CD4-positive, alpha-beta T cell treated with Interleukin-15 for 4 hours (primary cell): ENCODE measurements at regions not wholly inside any gene's neighbourhood (a gene's known extent, or its start where the extent isn't known, plus 50 kb on each side); places are given as distances from the start of the nearest gene placed in this dataset.

Experiments
- DNase-seq: peaks from one replicate; pipeline ENCODE4 v3.0.0-alpha.2; 2020; ENCODE audit warnings: low spot score

DNA sequence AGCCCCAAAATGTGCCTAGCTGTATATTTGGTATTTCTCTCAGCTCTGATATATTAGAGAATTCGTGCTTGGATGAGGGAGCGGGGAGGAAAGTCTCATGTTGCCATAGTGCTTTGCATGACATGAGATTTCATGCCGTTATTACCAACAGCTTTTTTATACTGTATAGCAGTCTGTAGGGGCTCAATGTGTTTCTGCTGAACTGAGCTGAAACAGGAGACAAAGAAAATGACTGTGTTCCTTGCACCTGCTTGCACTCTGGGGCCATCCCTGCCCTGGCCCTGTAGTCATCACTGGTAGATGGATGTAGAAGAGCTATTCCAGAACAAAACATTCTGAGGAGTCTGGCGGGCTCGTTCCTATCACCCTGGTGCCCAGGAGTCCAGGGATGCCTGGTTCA is 128.0 kb upstream of the SASH1 start:
- no peak for DNase-seq

GRCh38 chr6:148217051-148217450 is 125.6 kb upstream of the SASH1 start:
- DNase-seq = no peak

GRCh38 chr6:148217921-148218320 is 124.7 kb upstream of the SASH1 start:
- DNase-seq = no peak

DNA sequence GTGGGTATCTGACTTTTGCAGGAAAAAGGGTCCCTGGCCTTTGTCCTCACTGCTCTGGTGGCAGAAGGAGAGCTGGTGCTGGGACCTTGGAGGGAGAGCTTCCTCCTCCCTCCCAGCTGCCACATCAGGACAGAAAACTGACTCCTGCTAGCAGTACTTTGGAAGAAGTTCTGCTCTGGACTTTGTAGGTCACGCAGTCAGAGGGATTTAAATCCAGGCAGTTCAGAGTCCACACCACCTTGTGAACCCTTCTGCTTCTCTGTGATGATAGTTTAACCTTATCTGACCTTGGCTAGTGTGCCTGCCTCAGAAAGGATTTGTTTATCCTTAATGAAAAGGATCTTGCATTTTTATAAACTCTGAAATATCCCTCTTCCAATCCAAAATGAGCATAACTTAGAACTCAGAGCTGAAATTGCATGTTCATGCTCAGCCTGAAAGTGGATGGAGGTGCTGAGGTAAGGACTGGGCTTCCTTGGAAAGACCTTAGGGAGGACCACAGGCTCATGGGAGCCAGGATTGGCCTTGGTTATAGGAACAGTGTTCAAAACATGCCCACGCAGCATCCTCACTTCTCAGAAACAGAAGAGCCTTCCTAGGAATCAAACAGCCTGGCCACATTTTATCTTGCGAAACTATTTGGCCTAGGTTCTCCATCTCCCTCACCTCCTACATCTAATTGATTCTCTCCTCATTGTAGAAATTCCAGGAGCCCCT is 123.9 kb upstream of the SASH1 start:
- no peak for DNase-seq

GRCh38 chr6:148221196-148221979 is 121.2 kb upstream of the SASH1 start:
- DNase-seq = no peak

GRCh38 chr6:148222376-148222775 is 120.3 kb upstream of the SASH1 start:
- DNase-seq = no peak

DNA sequence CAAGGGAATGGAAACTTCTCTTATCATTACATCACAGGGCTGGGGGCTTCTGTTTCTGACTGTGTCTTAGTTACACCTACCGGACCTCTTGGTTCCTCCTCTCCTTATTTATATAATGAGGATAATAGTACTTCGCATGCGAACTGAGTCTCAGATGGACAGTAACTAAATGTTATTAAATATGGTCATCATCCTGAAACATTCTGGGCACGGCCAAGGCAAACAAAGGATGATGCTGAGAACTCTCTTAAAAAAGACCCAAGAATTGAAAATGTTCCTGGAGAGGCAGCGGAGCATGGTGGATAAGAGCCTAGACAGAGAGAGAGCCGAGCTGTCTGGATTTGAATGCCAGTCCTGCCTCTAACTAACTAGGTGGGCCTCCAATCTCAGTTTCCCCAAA is 119.8 kb upstream of the SASH1 start:
- no peak for DNase-seq

DNA sequence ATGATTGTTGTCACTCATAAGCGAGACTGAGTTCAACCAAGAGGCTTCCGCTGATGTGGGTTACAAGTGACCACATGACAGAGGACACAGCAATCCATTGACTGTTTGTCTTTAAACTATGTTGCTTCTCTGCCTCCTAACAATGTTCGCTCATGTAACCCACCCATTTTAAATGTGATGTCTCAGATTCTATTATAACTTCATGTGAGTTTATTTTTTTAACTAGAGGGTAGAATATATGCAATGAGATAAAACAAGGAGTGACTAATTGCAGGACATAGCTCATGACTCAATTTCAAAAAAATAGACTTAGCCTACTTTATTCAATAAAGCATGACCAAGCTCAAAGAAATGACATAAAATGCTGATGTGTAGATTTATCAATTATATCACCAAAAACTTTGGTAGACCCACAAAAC is 119.2 kb upstream of the SASH1 start:
- DNase-seq = no peak

DNA sequence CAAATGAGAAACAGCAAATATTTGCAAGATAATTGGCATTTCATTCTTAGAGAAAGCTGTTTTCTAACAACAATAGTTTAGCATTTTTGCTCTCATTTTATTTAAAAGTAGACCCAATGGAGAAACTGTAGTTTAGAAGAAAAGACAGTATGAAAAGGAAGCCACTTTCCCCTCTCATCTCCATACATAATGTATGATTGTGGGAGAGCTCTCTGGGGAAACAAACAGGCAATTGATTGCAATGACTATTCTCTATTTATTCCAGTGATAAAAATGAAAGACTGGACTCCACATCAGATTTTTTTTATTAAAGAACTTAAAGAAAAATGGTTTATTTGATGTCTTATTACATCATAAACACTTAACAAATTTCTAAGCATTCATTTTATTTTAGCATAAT is 116.8 kb upstream of the SASH1 start:
- DNase-seq = no peak

DNA sequence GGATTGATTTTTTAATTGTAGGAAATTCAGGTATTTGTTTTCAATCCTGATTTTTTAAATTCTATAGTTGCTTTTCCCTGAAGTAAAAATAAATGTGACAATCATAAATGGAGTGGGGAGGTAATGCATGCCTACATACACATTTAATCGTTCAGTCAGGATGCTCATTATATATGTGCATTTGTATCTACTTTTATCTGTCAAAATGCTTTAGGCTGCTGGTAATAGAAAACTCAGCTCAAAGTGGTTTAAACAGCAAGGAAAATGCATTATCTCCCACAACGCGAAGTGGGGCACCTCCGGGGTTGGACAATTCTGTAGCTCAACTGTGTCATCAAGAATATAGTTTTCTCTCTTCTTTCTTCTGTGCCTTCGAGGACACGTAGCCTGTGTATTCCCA is 116.4 kb upstream of the SASH1 start:
- no peak for DNase-seq

DNA sequence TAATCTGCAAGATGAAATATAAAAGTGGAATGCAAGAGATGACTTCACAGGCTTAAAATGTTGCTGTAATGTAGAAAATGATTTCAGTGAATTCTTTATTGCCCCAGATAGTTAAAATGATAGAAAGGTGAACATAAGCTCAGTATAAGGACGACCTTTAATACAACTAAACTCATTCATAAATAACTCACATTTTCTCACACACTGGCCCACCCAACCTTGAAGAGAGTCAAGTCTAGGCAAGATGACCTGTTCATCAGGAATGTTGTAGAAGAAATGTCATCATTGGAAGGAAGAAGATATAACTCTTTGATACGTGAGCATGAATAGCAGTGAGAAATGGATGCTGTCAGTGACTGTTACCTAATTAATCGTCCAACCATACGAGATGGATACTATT is 111.1 kb upstream of the SASH1 start:
- no peak for DNase-seq

- DNase-seq = no peak
These were observed 107.2 kb upstream of the SASH1 start for GRCh38 chr6:148235446-148235845.

DNA sequence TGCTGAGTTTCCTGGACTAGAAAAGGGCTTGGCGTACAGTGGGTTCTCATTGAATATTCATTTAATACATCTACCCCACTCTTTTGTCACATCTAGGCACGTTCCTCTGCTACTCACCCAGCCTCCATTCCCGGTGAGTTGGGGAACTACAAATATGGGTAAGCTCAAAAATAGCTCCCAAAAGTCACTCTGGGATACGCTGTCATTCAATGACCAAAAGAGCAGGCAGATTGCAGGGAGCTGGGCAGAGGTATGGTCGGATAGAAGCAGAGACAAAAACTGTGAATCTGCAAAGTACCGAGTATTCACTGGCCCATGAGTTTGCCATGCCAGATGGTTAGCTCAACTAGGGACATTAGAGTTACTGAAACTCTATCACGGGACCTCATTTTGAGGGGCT is 103.9 kb upstream of the SASH1 start:
- no peak for DNase-seq

- no peak for DNase-seq
These were observed 103.4 kb upstream of the SASH1 start for GRCh38 chr6:148239215-148239614.

DNA sequence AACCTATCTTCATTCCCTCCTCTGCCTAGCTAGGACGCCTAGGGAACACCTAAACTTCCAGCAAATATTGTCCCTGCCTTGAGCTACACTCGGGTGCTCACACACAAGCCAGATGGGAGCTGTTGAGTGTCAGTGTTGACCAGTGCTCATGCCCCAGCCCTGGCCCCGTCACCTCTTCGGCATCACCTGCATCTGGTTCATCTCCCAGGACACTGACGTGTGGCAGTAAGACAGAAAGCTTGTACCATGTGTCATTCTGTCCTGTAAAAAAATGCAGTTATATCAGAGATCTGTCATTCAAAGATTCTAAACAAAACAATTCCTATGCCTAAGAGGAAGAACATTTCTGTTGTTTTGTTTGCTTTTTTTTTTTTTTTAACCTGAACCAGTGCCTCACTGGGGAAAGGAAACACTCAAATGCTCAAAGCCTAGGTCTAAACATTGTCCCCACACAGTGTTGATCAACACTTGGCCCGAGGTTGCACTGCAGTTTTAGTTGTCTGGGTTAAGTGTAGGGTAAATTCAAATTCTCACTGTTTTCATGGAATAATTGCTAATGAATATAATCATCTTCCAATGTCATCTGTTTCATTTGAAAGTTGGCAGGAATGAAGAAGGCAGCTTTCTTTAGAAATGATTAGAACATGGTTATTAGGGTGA is 102.7 kb upstream of the SASH1 start:
- no peak for DNase-seq

DNA sequence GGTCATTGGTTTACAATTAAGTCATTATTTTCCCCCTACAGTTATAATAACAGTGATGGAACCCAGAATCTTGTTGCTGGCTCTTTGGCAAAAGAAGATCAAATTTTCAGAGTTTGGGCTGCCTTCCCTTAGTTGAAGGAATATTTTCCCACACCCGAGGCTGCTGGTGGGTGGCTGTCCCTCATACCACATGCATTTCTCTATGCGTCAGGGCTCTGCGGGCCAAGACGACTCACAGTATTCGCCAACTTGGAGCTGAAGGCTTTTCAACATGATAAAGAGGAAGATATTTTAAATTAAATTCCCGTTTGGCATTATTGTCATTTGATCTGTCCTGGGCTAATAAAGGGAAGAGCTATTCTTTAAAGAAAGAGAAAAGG is 102.2 kb upstream of the SASH1 start:
- no peak for DNase-seq

GRCh38 chr6:148240861-148241477 is 101.7 kb upstream of the SASH1 start:
- no peak for DNase-seq

GRCh38 chr6:148242180-148242579 is 100.5 kb upstream of the SASH1 start:
- no peak for DNase-seq

- no peak for DNase-seq
These were observed 98.3 kb upstream of the SASH1 start for GRCh38 chr6:148244217-148244935.

- DNase-seq = no peak
These were observed 95.1 kb upstream of the SASH1 start for GRCh38 chr6:148247386-148248063.

DNA sequence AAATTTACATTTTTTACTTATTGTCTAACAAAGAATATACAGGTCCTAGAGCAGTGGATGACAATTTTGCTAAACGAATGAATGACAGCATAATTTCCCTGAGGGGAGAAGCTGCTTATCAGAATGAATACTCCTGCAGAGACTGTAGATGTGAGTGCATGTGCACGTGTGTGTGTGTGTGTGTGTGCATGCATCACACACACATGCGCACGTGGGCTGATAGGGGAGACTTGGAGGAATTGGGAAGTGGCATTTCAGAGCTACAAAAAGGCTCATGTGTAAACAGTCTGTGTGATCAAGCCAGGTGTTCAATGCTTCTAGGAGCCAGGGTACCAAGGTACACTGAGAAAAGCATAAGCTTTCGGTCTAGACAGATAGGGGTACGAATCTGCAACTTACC is 93.5 kb upstream of the SASH1 start:
- no peak for DNase-seq
